ENCODE measurements at regions not wholly inside any gene's neighbourhood (a gene's known extent, or its start where the extent isn't known, plus 50 kb on each side); places are given as distances from the start of the nearest gene placed in this dataset.
"Not testable (repeated sequence)": the region's sequence is repeated elsewhere in the genome, so short reads cannot be mapped to it uniquely, and the experiment has no call there.

DNA sequence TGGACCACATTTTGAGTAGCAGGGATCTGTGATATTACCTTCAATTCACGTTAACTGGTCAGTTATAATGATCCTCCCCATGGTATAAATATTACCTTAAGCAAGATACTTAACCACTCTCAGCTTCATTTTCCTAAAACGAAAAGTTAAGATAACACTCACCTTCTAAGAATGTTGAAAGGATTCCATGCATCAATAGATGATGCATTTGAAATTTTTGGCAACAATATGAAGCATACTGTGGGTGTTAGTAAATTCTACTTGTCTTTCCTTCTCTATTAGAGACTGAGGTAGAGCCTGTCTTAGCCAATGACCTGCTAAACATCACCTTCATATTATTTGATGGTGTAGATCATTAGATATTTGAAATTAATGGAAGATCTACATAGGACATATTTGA, 331.7 kb upstream of the TMC3 start:
- CTCF ChIA-PET, POLR2A ChIA-PET: not testable (repeated sequence)
- no CpG with 5 or more reads among the region's 2 CpGs for WGBS (ENCODE audit: insufficient coverage)

DNA sequence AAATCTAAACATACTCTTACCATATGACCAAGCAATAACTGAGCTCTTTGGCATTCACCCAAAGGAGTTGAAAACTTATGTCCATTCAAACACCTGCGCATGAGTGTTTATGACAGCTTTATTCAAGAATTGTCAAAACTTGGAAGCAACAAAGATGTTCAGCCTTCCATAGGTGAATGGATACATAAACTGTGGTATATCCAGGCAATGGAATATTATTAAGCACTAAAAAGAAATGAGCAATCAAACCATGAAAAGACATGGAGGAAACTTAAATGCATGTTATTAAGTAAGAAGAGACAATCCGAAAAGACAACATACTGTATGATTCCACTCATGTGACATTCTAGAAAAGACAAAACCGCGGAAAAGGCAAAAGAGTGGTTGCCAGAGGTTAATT, 312.0 kb upstream of the TMC3 start:
- H3K27ac ChIP-seq (ENCODE audit: insufficient read depth in 1 of 2, low read depth in 1 of 2, low read length in 2 of 2, poor library complexity in 1 of 2, severe bottlenecking in 2 of 2): no peak overlapping the region
- whole genome bisulfite sequencing (ENCODE audit: insufficient coverage): 100% methylated on average over 1 of the region's 4 CpGs
- H3K36me3 ChIP-seq (ENCODE audit: control insufficient read depth in 4 of 4, insufficient read depth in 4 of 4, low read length in 3 of 4): no peaks in the 10 kb centered on the region
- no peaks in the 10 kb centered on the region for H3K4me1 ChIP-seq (ENCODE audit: control extremely low read depth in 1 of 4, control insufficient read depth in 4 of 4, insufficient read depth in 4 of 4, low read length in 3 of 4)
- ChIA-PET CTCF (no interaction called here), POLR2A (no interaction called here)
- DNase-seq: no peak
- no peak overlapping the region for H3K4me3 ChIP-seq (ENCODE audit: control insufficient read depth in 1 of 7, extremely low read depth in 1 of 7, insufficient read depth in 4 of 7, low read depth in 2 of 7, low read length in 6 of 7)
- peaks cover 0 to 12% (median 0%) of the 10 kb centered on the region in 5 experiments for H3K9me3 ChIP-seq (ENCODE audit: control extremely low read depth in 1 of 5, control insufficient read depth in 4 of 5, insufficient read depth in 2 of 5, low read depth in 1 of 5, low read length in 4 of 5)
- H3K27me3 ChIP-seq (replicated peaks in 2 of 5; ENCODE audit: control insufficient read depth in 4 of 5, insufficient read depth in 5 of 5, low read length in 4 of 5): no peaks in the 10 kb centered on the region

More for the DNA sequence above, 331.7 kb upstream of the TMC3 start:
- not testable (repeated sequence) for H3K9me3 ChIP-seq (ENCODE audit: control extremely low read depth in 1 of 5, control insufficient read depth in 4 of 5, insufficient read depth in 2 of 5, low read depth in 1 of 5, low read length in 4 of 5); H3K4me1 ChIP-seq (ENCODE audit: control extremely low read depth in 1 of 4, control insufficient read depth in 4 of 4, insufficient read depth in 4 of 4, low read length in 3 of 4); H3K4me3 ChIP-seq (ENCODE audit: control insufficient read depth in 1 of 7, extremely low read depth in 1 of 7, insufficient read depth in 4 of 7, low read depth in 2 of 7, low read length in 6 of 7); DNase-seq; H3K36me3 ChIP-seq (ENCODE audit: control insufficient read depth in 4 of 4, insufficient read depth in 4 of 4, low read length in 3 of 4); H3K27me3 ChIP-seq (replicated peaks in 2 of 5; ENCODE audit: control insufficient read depth in 4 of 5, insufficient read depth in 5 of 5, low read length in 4 of 5); H3K27ac ChIP-seq (ENCODE audit: insufficient read depth in 1 of 2, low read depth in 1 of 2, low read length in 2 of 2, poor library complexity in 1 of 2, severe bottlenecking in 2 of 2)

DNA sequence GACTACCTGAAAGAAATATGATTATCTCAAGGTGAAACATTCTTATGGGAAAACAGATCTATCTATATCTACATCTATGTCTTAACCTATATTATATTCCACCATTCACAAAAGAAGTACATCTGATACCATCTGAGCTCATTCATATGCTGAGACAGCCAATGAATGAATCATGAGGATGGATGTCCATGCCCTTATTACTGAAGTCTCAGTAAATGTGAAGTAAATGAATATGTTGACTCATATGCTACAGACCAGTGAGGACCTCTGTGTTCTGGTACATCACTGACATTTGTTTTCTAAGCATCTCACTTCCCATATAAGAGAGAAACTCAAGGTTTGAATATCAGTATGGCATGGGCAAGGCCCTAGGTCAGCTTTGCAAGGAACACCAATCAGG, 311.2 kb upstream of the TMC3 start:
- ChIA-PET POLR2A (no interaction called here), CTCF (no interaction called here)
- Histone ChIP-seq H3K27me3 (replicated peaks in 2 of 5; ENCODE audit: control insufficient read depth in 4 of 5, insufficient read depth in 5 of 5, low read length in 4 of 5) (no peaks in the 10 kb centered on the region), H3K27ac (ENCODE audit: insufficient read depth in 1 of 2, low read depth in 1 of 2, low read length in 2 of 2, poor library complexity in 1 of 2, severe bottlenecking in 2 of 2) (no peak overlapping the region), H3K4me1 (ENCODE audit: control extremely low read depth in 1 of 4, control insufficient read depth in 4 of 4, insufficient read depth in 4 of 4, low read length in 3 of 4) (no peaks in the 10 kb centered on the region), H3K36me3 (ENCODE audit: control insufficient read depth in 4 of 4, insufficient read depth in 4 of 4, low read length in 3 of 4) (no peaks in the 10 kb centered on the region), H3K4me3 (ENCODE audit: control insufficient read depth in 1 of 7, extremely low read depth in 1 of 7, insufficient read depth in 4 of 7, low read depth in 2 of 7, low read length in 6 of 7) (no peak overlapping the region), H3K9me3 (ENCODE audit: control extremely low read depth in 1 of 5, control insufficient read depth in 4 of 5, insufficient read depth in 2 of 5, low read depth in 1 of 5, low read length in 4 of 5) (peaks cover 0 to 12% (median 0%) of the 10 kb centered on the region in 5 experiments)
- DNase-seq: no peak

DNA sequence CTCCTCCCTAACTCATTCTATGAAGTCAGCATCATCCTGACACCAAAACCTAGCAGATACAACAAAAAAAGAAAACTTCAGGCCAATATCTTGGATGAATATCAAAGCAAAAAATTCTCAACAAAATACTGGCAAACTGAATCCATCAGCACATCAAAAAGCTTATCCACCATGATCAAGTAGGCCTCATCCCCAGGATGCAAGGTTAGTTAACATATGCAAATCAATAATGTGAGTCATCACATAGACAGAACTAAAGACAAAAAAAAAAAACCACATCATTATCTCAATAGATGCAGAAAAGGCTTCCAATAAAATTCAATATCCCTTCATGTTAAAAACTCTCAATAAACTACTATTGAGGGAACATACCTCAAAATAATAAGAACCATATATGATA, 306.8 kb upstream of the TMC3 start:
- ChIA-PET CTCF (no interaction called here), POLR2A (no interaction called here)

DNA sequence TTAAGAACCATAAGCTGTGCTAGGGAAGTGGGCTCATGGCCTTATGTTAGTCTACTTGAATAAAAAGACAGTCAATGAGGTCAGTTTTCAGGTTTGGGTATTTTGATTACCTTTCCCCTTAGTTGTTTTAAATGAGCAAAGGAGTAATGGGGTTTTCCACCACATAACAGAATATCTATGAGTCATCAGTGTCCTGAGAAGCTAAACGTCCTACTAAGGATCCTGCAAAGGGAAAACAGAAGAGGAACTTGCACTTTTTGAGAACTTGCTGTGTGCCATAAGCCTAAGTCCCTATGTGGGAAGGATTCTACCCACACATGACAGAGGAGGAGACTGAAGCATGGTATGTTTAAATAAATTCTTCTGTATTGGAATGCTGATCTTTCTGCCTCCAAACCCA, 292.8 kb upstream of the TMC3 start:
- no peaks in the 10 kb centered on the region for H3K4me1 ChIP-seq (ENCODE audit: control extremely low read depth in 1 of 4, control insufficient read depth in 4 of 4, insufficient read depth in 4 of 4, low read length in 3 of 4)
- no peak overlapping the region for H3K4me3 ChIP-seq (ENCODE audit: control insufficient read depth in 1 of 7, extremely low read depth in 1 of 7, insufficient read depth in 4 of 7, low read depth in 2 of 7, low read length in 6 of 7)
- ChIA-PET POLR2A (no interaction called here), CTCF (no interaction called here)
- no peaks in the 10 kb centered on the region for H3K36me3 ChIP-seq (ENCODE audit: control insufficient read depth in 4 of 4, insufficient read depth in 4 of 4, low read length in 3 of 4)
- no peak overlapping the region for H3K27ac ChIP-seq (ENCODE audit: insufficient read depth in 1 of 2, low read depth in 1 of 2, low read length in 2 of 2, poor library complexity in 1 of 2, severe bottlenecking in 2 of 2)
- no peaks in the 10 kb centered on the region for H3K9me3 ChIP-seq (ENCODE audit: control extremely low read depth in 1 of 5, control insufficient read depth in 4 of 5, insufficient read depth in 2 of 5, low read depth in 1 of 5, low read length in 4 of 5)
- peak in 2 of 3 donors; percentile 28 to 32 for DNase-seq
- no peaks in the 10 kb centered on the region for H3K27me3 ChIP-seq (replicated peaks in 2 of 5; ENCODE audit: control insufficient read depth in 4 of 5, insufficient read depth in 5 of 5, low read length in 4 of 5)
- no CpG with 5 or more reads among the region's 1 CpG for WGBS (ENCODE audit: insufficient coverage)

More for the DNA sequence above, 306.8 kb upstream of the TMC3 start:
- H3K4me1 ChIP-seq (ENCODE audit: control extremely low read depth in 1 of 4, control insufficient read depth in 4 of 4, insufficient read depth in 4 of 4, low read length in 3 of 4): no peaks in the 10 kb centered on the region
- H3K27me3 ChIP-seq (replicated peaks in 2 of 5; ENCODE audit: control insufficient read depth in 4 of 5, insufficient read depth in 5 of 5, low read length in 4 of 5): no peaks in the 10 kb centered on the region
- H3K9me3 ChIP-seq (ENCODE audit: control extremely low read depth in 1 of 5, control insufficient read depth in 4 of 5, insufficient read depth in 2 of 5, low read depth in 1 of 5, low read length in 4 of 5): peaks cover 0 to 11% (median 4%) of the 10 kb centered on the region in 5 experiments
- H3K36me3 ChIP-seq (ENCODE audit: control insufficient read depth in 4 of 4, insufficient read depth in 4 of 4, low read length in 3 of 4): no peaks in the 10 kb centered on the region
- no peak for DNase-seq
- H3K4me3 ChIP-seq (ENCODE audit: control insufficient read depth in 1 of 7, extremely low read depth in 1 of 7, insufficient read depth in 4 of 7, low read depth in 2 of 7, low read length in 6 of 7): no peak overlapping the region
- no peak overlapping the region for H3K27ac ChIP-seq (ENCODE audit: insufficient read depth in 1 of 2, low read depth in 1 of 2, low read length in 2 of 2, poor library complexity in 1 of 2, severe bottlenecking in 2 of 2)

DNA sequence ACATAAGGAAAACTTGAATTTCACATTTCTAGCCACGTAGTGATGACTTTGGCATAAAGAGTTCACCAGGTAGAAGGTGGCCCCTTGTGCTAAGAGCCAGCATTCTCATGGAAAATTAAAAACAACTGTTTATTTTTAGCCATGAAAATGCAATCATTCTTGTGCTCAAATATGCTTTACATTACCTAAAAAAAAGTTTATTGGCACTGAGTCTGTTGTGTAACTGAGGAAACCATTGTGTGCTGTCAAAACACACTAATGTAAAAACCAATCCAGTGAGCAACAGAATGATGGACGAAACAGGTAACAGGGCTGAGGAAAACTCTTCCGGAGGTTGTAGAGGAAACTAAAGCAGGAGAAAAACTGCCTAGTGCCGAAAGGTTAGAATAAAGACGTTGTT, 287.0 kb upstream of the TMC3 start:
- no peaks in the 10 kb centered on the region for H3K27me3 ChIP-seq (replicated peaks in 2 of 5; ENCODE audit: control insufficient read depth in 4 of 5, insufficient read depth in 5 of 5, low read length in 4 of 5)
- ChIA-PET POLR2A (no interaction called here), CTCF (no interaction called here)
- no peaks in the 10 kb centered on the region for H3K4me1 ChIP-seq (ENCODE audit: control extremely low read depth in 1 of 4, control insufficient read depth in 4 of 4, insufficient read depth in 4 of 4, low read length in 3 of 4)
- no peak for DNase-seq
- H3K9me3 ChIP-seq (ENCODE audit: control extremely low read depth in 1 of 5, control insufficient read depth in 4 of 5, insufficient read depth in 2 of 5, low read depth in 1 of 5, low read length in 4 of 5): no peaks in the 10 kb centered on the region
- WGBS (ENCODE audit: insufficient coverage): 94% methylated on average over 5 of the region's 5 CpGs
- H3K4me3 ChIP-seq (ENCODE audit: control insufficient read depth in 1 of 7, extremely low read depth in 1 of 7, insufficient read depth in 4 of 7, low read depth in 2 of 7, low read length in 6 of 7): no peak overlapping the region
- H3K27ac ChIP-seq (ENCODE audit: insufficient read depth in 1 of 2, low read depth in 1 of 2, low read length in 2 of 2, poor library complexity in 1 of 2, severe bottlenecking in 2 of 2): no peak overlapping the region
- no peaks in the 10 kb centered on the region for H3K36me3 ChIP-seq (ENCODE audit: control insufficient read depth in 4 of 4, insufficient read depth in 4 of 4, low read length in 3 of 4)

DNA sequence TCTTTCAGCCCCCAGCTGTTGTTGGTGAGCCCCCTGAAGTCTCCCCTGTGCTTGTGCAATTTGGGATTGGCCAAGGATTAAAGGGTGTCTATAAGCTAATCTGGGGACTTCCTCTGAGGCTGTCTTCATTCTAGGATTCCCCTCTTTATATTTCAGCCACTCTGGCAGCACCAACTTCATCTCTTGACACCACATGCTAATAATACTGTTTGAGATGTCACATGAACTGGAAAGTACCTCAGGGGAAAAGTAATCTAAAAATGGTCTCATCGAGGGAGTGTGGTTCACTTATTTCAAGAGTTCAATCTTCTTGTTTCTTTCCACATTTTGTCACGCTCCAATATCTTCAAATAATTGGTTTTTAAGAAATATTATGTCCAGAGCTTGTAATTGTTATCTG, 279.2 kb upstream of the TMC3 start:
- no CpG with 5 or more reads among the region's 2 CpGs for WGBS (ENCODE audit: insufficient coverage)
- Histone ChIP-seq H3K36me3 (ENCODE audit: control insufficient read depth in 4 of 4, insufficient read depth in 4 of 4, low read length in 3 of 4) (no peaks in the 10 kb centered on the region), H3K9me3 (ENCODE audit: control extremely low read depth in 1 of 5, control insufficient read depth in 4 of 5, insufficient read depth in 2 of 5, low read depth in 1 of 5, low read length in 4 of 5) (peaks cover 0 to 14% (median 6%) of the 10 kb centered on the region in 5 experiments), H3K4me3 (ENCODE audit: control insufficient read depth in 1 of 7, extremely low read depth in 1 of 7, insufficient read depth in 4 of 7, low read depth in 2 of 7, low read length in 6 of 7) (no peak overlapping the region), H3K27me3 (replicated peaks in 2 of 5; ENCODE audit: control insufficient read depth in 4 of 5, insufficient read depth in 5 of 5, low read length in 4 of 5) (no peaks in the 10 kb centered on the region), H3K4me1 (ENCODE audit: control extremely low read depth in 1 of 4, control insufficient read depth in 4 of 4, insufficient read depth in 4 of 4, low read length in 3 of 4) (no peaks in the 10 kb centered on the region), H3K27ac (ENCODE audit: insufficient read depth in 1 of 2, low read depth in 1 of 2, low read length in 2 of 2, poor library complexity in 1 of 2, severe bottlenecking in 2 of 2) (no peak overlapping the region)
- ChIA-PET POLR2A (no interaction called here), CTCF (no interaction called here)
- no peak for DNase-seq

DNA sequence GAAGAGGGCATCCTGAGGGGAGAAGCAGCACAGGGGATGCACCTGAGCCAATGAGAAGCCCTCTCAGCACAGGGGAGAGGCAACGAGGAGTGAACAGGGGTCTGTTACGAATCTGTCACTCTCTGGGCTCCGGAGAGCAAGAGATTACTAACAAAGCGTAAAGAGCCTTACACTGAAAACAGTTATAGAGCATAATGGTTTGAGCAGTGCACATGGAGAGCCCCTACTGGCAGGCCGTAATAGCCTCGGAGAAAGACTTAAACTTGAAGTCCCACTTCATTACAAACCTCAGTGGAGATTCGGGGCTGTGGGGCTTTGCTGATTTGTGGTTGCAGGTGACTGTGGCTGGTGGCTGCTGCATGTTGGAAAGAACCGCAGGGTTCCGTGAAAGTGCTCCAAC, 271.5 kb upstream of the TMC3 start:
- CTCF ChIA-PET: no interaction called here
- Histone ChIP-seq H3K9me3 (ENCODE audit: control extremely low read depth in 1 of 5, control insufficient read depth in 4 of 5, insufficient read depth in 2 of 5, low read depth in 1 of 5, low read length in 4 of 5) (peaks cover 0 to 3% (median 0%) of the 10 kb centered on the region in 5 experiments), H3K27ac (ENCODE audit: insufficient read depth in 1 of 2, low read depth in 1 of 2, low read length in 2 of 2, poor library complexity in 1 of 2, severe bottlenecking in 2 of 2) (no peak overlapping the region), H3K4me3 (ENCODE audit: control insufficient read depth in 1 of 7, extremely low read depth in 1 of 7, insufficient read depth in 4 of 7, low read depth in 2 of 7, low read length in 6 of 7) (no peak overlapping the region), H3K4me1 (ENCODE audit: control extremely low read depth in 1 of 4, control insufficient read depth in 4 of 4, insufficient read depth in 4 of 4, low read length in 3 of 4) (no peaks in the 10 kb centered on the region), H3K27me3 (replicated peaks in 2 of 5; ENCODE audit: control insufficient read depth in 4 of 5, insufficient read depth in 5 of 5, low read length in 4 of 5) (no peaks in the 10 kb centered on the region), H3K36me3 (ENCODE audit: control insufficient read depth in 4 of 4, insufficient read depth in 4 of 4, low read length in 3 of 4) (no peaks in the 10 kb centered on the region)
- POLR2A ChIA-PET: no interaction called here
- DNase-seq: no peak
- WGBS (ENCODE audit: insufficient coverage): 93% methylated on average over 8 of the region's 9 CpGs

Data from common myeloid progenitor, CD34-positive (primary cell).